H1 (cell line): ENCODE measurements at regions not wholly inside any gene's neighbourhood (a gene's known extent, or its start where the extent isn't known, plus 50 kb on each side); places are given as distances from the start of the nearest gene placed in this dataset.

ENCODE experiments used
- CTCF ChIA-PET: fragments of 300-600 bp; sonication (Branson Sonifier 250); formaldehyde crosslinking; loops from one replicate; lab custom pipeline; 2021; ENCODE audit not compliant: partially characterized antibody; lab: Charles Lee
- POLR2A ChIA-PET: fragments of 300-600 bp; sonication (Branson Sonifier 250); formaldehyde crosslinking; loops from one replicate; lab custom pipeline; 2021; ENCODE audit warnings: inconsistent platforms; ENCODE audit not compliant: partially characterized antibody; lab: Charles Lee
- DNase-seq, 2 experiments: peaks; one replicate each; pipeline versions ENCODE4 v3.0.0 to v3.0.0-alpha.2; 2010 to 2022; ENCODE audit warnings: low spot score in 2 of 2, low read depth in 1 of 2, mixed read lengths in 1 of 2
- FAIRE-seq: peaks from 2 replicates; lab custom pipeline; 2011; peaks lifted over from hg19 to GRCh38; lab: Jason Lieb, UNC
- H2AFZ ChIP-seq: 2 replicates; pipeline ENCODE4 v1.8.1; 2012; ENCODE audit warnings: low read length, inconsistent platforms
- H2AK5ac ChIP-seq: 2 replicates; pipeline ENCODE4 v1.6.1; 2013; ENCODE audit warnings: low read depth, low read length
- H2BK120ac ChIP-seq: replicated peaks from 2 replicates; pipeline ENCODE3; 2013; ENCODE audit warnings: low read depth, low read length, inconsistent platforms
- H2BK12ac ChIP-seq: 2 replicates; pipeline ENCODE4 v1.6.1; 2013; ENCODE audit warnings: low read depth, low read length
- H2BK15ac ChIP-seq: 2 replicates; pipeline ENCODE4 v1.6.1; 2013; ENCODE audit warnings: low read length
- H2BK20ac ChIP-seq: 2 replicates; pipeline ENCODE4 v1.6.1; 2013; ENCODE audit warnings: low read length
- H2BK5ac ChIP-seq: 2 replicates; pipeline ENCODE4 v1.6.1; 2013; ENCODE audit warnings: low read depth, low read length
- H3K14ac ChIP-seq: 2 replicates; pipeline ENCODE4 v1.6.1; 2013; ENCODE audit warnings: inconsistent platforms; ENCODE audit not compliant: insufficient read length
- H3K18ac ChIP-seq: 2 replicates; pipeline ENCODE4 v1.6.1; 2013; ENCODE audit warnings: low read length; ENCODE audit errors: extremely low read depth
- H3K23ac ChIP-seq: 2 replicates; pipeline ENCODE4 v1.6.1; 2013; ENCODE audit warnings: inconsistent platforms; ENCODE audit not compliant: insufficient read length
- H3K23me2 ChIP-seq: 2 replicates; pipeline ENCODE4 v1.6.1; 2013; ENCODE audit warnings: low read depth, low read length
- H3K27ac ChIP-seq: 2 replicates; pipeline ENCODE4 v1.6.1; 2011; ENCODE audit warnings: low read depth, low read length, inconsistent platforms
- H3K27me3 ChIP-seq, 4 experiments: replicated peaks in 1 of 4; 1 replicate in 1 of 4; 2 replicates in 3 of 4; pipeline versions ENCODE4 v1.6.1 to v1.8.1; 2011 to 2013; ENCODE audit warnings: low read length in 3 of 4, mild to moderate bottlenecking in 3 of 4, inconsistent platforms in 2 of 4, mixed read lengths in 2 of 4, moderate library complexity in 1 of 4; ENCODE audit not compliant: control insufficient read depth in 3 of 4, insufficient read depth in 3 of 4; ENCODE audit errors: extremely low read depth in 1 of 4
- H3K36me3 ChIP-seq, 4 experiments: 2 replicates each; pipeline versions ENCODE4 v1.6.1 to v1.8.1; 2011 to 2013; ENCODE audit warnings: mild to moderate bottlenecking in 4 of 4, low read length in 3 of 4, moderate library complexity in 2 of 4, control low read depth in 1 of 4, inconsistent platforms in 1 of 4; ENCODE audit not compliant: insufficient read depth in 4 of 4, control insufficient read depth in 2 of 4
- H3K4ac ChIP-seq: replicated peaks from 2 replicates; pipeline ENCODE3; 2013; ENCODE audit warnings: low read length, low read depth, mixed read lengths, inconsistent platforms; ENCODE audit not compliant: insufficient read length
- H3K4me1 ChIP-seq, 4 experiments: replicated peaks in 1 of 4; 1 replicate in 1 of 4; 2 replicates in 3 of 4; pipeline versions ENCODE4 v1.6.1 to v1.8.1; 2011 to 2013; ENCODE audit warnings: low read length in 3 of 4, inconsistent platforms in 2 of 4, mixed read lengths in 1 of 4; ENCODE audit not compliant: insufficient read depth in 4 of 4, control insufficient read depth in 3 of 4
- H3K4me2 ChIP-seq, 2 experiments: 2 replicates each; pipeline versions ENCODE4 v1.6.1 to v1.8.1; 2011 to 2013; ENCODE audit warnings: low read depth in 2 of 2, low read length in 2 of 2, control low read depth in 1 of 2, inconsistent platforms in 1 of 2, mild to moderate bottlenecking in 1 of 2; ENCODE audit not compliant: insufficient read depth in 1 of 2
- H3K4me3 ChIP-seq, 4 experiments: fragments of 200-600, 300-600 bp in 1 of 4; sonication (generic), shearing (Covaris generic), sonication (Bioruptor Twin) in 1 of 4; 2 replicates each; pipeline versions ENCODE4 v1.5.1 to v1.8.1; 2011 to 2016; ENCODE audit warnings: low read length in 4 of 4, low read depth in 3 of 4, control low read depth in 2 of 4, inconsistent platforms in 2 of 4, mild to moderate bottlenecking in 2 of 4, mixed read lengths in 1 of 4, moderate library complexity in 1 of 4; ENCODE audit not compliant: insufficient read depth in 2 of 4; ENCODE audit errors: extremely low read depth in 1 of 4
- H3K56ac ChIP-seq: replicated peaks from 2 replicates; pipeline ENCODE3; 2013; ENCODE audit warnings: low read depth, mild to moderate bottlenecking, mixed read lengths, low read length, inconsistent platforms; ENCODE audit not compliant: insufficient read length
- H3K79me1 ChIP-seq: 2 replicates; pipeline ENCODE4 v1.6.1; 2013; ENCODE audit warnings: low read depth, low read length, control low read depth
- H3K79me2 ChIP-seq, 2 experiments: 2 replicates each; pipeline versions ENCODE4 v1.6.1 to v1.8.1; 2012 to 2013; ENCODE audit warnings: low read length in 2 of 2, mild to moderate bottlenecking in 2 of 2, inconsistent platforms in 1 of 2; ENCODE audit not compliant: insufficient read depth in 2 of 2, control insufficient read depth in 1 of 2
- H3K9ac ChIP-seq, 4 experiments: replicated peaks in 1 of 4; 1 replicate in 1 of 4; 2 replicates in 3 of 4; pipeline versions ENCODE4 v1.6.1 to v1.8.1; 2011 to 2013; ENCODE audit warnings: low read depth in 3 of 4, low read length in 3 of 4, control low read depth in 2 of 4, mild to moderate bottlenecking in 2 of 4, moderate library complexity in 2 of 4, inconsistent platforms in 1 of 4; ENCODE audit errors: extremely low read depth in 1 of 4
- H3K9me3 ChIP-seq, 2 experiments: 2 replicates each; pipeline versions ENCODE4 v1.6.1 to v1.8.1; 2012 to 2013; ENCODE audit warnings: mild to moderate bottlenecking in 2 of 2, moderate library complexity in 2 of 2, control low read depth in 1 of 2, inconsistent platforms in 1 of 2, low read depth in 1 of 2, low read length in 1 of 2, mixed read lengths in 1 of 2; ENCODE audit not compliant: insufficient read depth in 2 of 2
- H4K20me1 ChIP-seq, 2 experiments: replicated peaks in 1 of 2; 2 replicates each; pipeline versions ENCODE3 to v1.8.1; 2011 to 2013; ENCODE audit warnings: inconsistent platforms in 2 of 2, low read length in 2 of 2, mild to moderate bottlenecking in 1 of 2; ENCODE audit not compliant: insufficient read depth in 2 of 2, control insufficient read depth in 1 of 2
- H4K5ac ChIP-seq: 2 replicates; pipeline ENCODE4 v1.6.1; 2013; ENCODE audit warnings: low read length, low read depth, mixed read lengths, inconsistent platforms; ENCODE audit not compliant: insufficient read length
- H4K8ac ChIP-seq: 2 replicates; pipeline ENCODE4 v1.8.0; 2013; ENCODE audit warnings: mild to moderate bottlenecking, moderate library complexity, low read length, inconsistent platforms; ENCODE audit not compliant: insufficient read depth; ENCODE audit errors: extremely low read depth
- H4K91ac ChIP-seq: replicated peaks from 2 replicates; pipeline ENCODE3; 2013; ENCODE audit warnings: low read length, mixed read lengths, inconsistent platforms; ENCODE audit not compliant: insufficient read length
- EP300 ChIP-seq, 2 experiments: IDR thresholded peaks; 1 replicate in 1 of 2; 2 replicates in 1 of 2; pipeline ENCODE4 v1.6.1; 2011 to 2012; ENCODE audit warnings: low read depth in 2 of 2, low read length in 2 of 2, mild to moderate bottlenecking in 2 of 2, borderline replicate concordance in 1 of 2, inconsistent platforms in 1 of 2, moderate library complexity in 1 of 2
- HDAC6 ChIP-seq: IDR thresholded peaks from one replicate; pipeline ENCODE4 v1.7.1; 2012; ENCODE audit warnings: low read depth, mild to moderate bottlenecking, inconsistent platforms, low read length, moderate library complexity
- POLR2A ChIP-seq, 2 experiments: IDR thresholded peaks; 1 replicate in 1 of 2; 2 replicates in 1 of 2; pipeline ENCODE4 v1.6.1; 2011; ENCODE audit warnings: low read depth in 2 of 2, low read length in 2 of 2, mild to moderate bottlenecking in 2 of 2; ENCODE audit errors: control extremely low read depth in 1 of 2
- TAF7 ChIP-seq: optimal IDR thresholded peaks from 2 replicates; pipeline ENCODE3; 2011; ENCODE audit warnings: low read depth, mild to moderate bottlenecking, inconsistent platforms, low read length, moderate library complexity, borderline replicate concordance
- WGBS, 2 experiments: shearing (Covaris generic) in 1 of 2; methylation state at CpG; one replicate each; pipeline versions ENCODE4 v1.1.6 to v1.1.7; 2013 to 2015; ENCODE audit warnings: low lambda C conversion rate in 2 of 2, mixed read lengths in 2 of 2, inconsistent platforms in 1 of 2, low coverage in 1 of 2, missing lambda C conversion rate in 1 of 2; ENCODE audit not compliant: insufficient replicate concordance in 2 of 2, insufficient coverage in 1 of 2, insufficient read length in 1 of 2; ENCODE audit errors: extremely low coverage in 1 of 2, missing lambda C conversion rate in 1 of 2; 5-methylcytosine and 5-hydroxymethylcytosine counted together

DNA sequence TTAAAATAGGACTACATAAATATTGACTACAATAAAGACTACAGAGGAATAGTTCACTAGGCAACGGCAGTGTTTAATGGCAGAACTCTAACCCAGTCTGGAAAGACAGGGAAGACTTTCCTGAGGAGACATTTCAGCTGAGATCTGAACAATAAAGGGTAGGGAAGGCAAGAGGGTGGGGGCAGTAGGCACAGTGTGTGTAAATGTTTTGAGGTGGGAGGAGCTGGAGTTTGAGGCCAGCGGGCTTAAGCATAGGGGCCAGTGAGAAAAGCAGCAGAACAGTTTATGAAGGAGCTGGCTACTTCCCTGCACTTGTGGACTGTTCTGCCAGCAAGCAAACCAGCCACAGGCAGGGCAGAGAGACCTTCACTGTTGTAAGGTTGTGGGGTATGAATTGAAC lies 76.6 kb upstream of the UGP2 start:
- Histone ChIP-seq H3K9me3 (peaks cover 0 to 11% of the 10 kb centered on the region in 2 experiments; a peak in 2 of 4 replicates), H2BK15ac (no peak overlapping the region; the same call in 1 of the 2 replicates), H2AK5ac (peak overlapping the region; percentile 19; the same call in 1 of the 2 replicates), H4K91ac (peak overlapping the region; percentile 61), H3K9ac (no peak overlapping the region), H3K79me1 (no peaks in the 10 kb centered on the region), H3K36me3 (peaks cover 0 to 3% (median 0%) of the 10 kb centered on the region in 4 experiments; a peak in 1 of 8 replicates), H3K18ac (peak overlapping the region; percentile 68; the same call in 1 of the 2 replicates), H3K79me2 (no peaks in the 10 kb centered on the region), H3K23ac (no peak overlapping the region), H3K4me2 (peak overlapping the region; percentile 29 to 41), H2BK20ac (peak overlapping the region; percentile 66), H3K27ac (peak overlapping the region; percentile 49; the same call in 1 of the 2 replicates), H2BK5ac (peak overlapping the region; percentile 18; the same call in 1 of the 2 replicates), H2BK12ac (peak overlapping the region; percentile 95), H3K14ac (no peak overlapping the region), H3K23me2 (no peaks in the 10 kb centered on the region; the same call in 1 of the 2 replicates), H2BK120ac (peak overlapping the region; percentile 19), H3K4me1 (peaks cover 8 to 19% (median 15%) of the 10 kb centered on the region in 4 experiments; a peak in 6 of 7 replicates), H4K5ac (peak overlapping the region; percentile 18), H3K4ac (no peak overlapping the region), H4K8ac (no peak overlapping the region), H2AFZ (peak overlapping the region; percentile 46), H3K27me3 (peaks cover 0 to 1% (median 0%) of the 10 kb centered on the region in 4 experiments; a peak in 1 of 7 replicates), H3K56ac (no peak overlapping the region), H4K20me1 (no peaks in the 10 kb centered on the region), H3K4me3 (peak overlapping the region in 1 of 4 experiments; percentile 41; a peak in 2 of 8 replicates)
- POLR2A ChIA-PET = interaction anchor here (0.6 to 3.6 kb wide), 7 partner anchors 11 to 150 kb away, joined by 3 to 17 read pairs (median 3); partner anchors contain the start of gene UGP2
- FAIRE-seq = no peak
- CTCF ChIA-PET = interaction anchor here (1.0 to 1.9 kb wide), 5 partner anchors 10 to 96 kb away, joined by 3 to 8 read pairs (median 3); no protein-coding TSS in a partner anchor
- TF ChIP-seq TAF7 = peak; percentile 32
- no peak for TF ChIP-seq HDAC6
- peak in 1 of 2 experiments; percentile 36; a peak in 1 of 3 replicates for TF ChIP-seq POLR2A (IDR thresholded peaks at IDR 0.05; ENCODE audit: control extremely low read depth in 1 of 2, low read depth in 2 of 2, low read length in 2 of 2)
- no peak for TF ChIP-seq EP300 (IDR thresholded peaks at IDR 0.05; ENCODE audit: borderline replicate concordance in 1 of 2, low read depth in 2 of 2, low read length in 2 of 2)
- WGBS, 2 experiments = 52% methylated on average over 2 of the region's 2 CpGs; no CpG with 5 or more reads in 1 of the 2 experiments
- no peak for DNase-seq
